ENCODE measurements at regions not wholly inside any gene's neighbourhood (a gene's known extent, or its start where the extent isn't known, plus 50 kb on each side); places are given as distances from the start of the nearest gene placed in this dataset.

GRCh38 chr2:44836174-44836573 is 105.3 kb upstream of the SIX3 start:
- no peaks in the 10 kb centered on the region for H3K4me1 ChIP-seq
- intact Hi-C loops (cut with DNase I) = no loop called here
- no peak overlapping the region for H3K27ac ChIP-seq
- no peak for TF ChIP-seq CTCF (IDR thresholded peaks at IDR 0.05)
- no peaks in the 10 kb centered on the region for H3K36me3 ChIP-seq
- no peaks in the 10 kb centered on the region for H3K27me3 ChIP-seq
- DNase-seq = no peak
- no peak overlapping the region for H3K4me3 ChIP-seq
- H3K9me3 ChIP-seq = no peaks in the 10 kb centered on the region
- no peak overlapping the region for H3K9ac ChIP-seq (ENCODE audit: low read depth in 2 of 2, low read length in 2 of 2)

GRCh38 chr2:44836916-44837315 is 104.6 kb upstream of the SIX3 start:
- TF ChIP-seq CTCF (IDR thresholded peaks at IDR 0.05) = no peak
- no peaks in the 10 kb centered on the region for H3K27me3 ChIP-seq
- H3K4me1 ChIP-seq = no peaks in the 10 kb centered on the region
- no peak for DNase-seq
- no peak overlapping the region for H3K27ac ChIP-seq
- no peaks in the 10 kb centered on the region for H3K36me3 ChIP-seq
- H3K4me3 ChIP-seq = no peak overlapping the region
- intact Hi-C loops (cut with DNase I) = no loop called here
- H3K9ac ChIP-seq (ENCODE audit: low read depth in 2 of 2, low read length in 2 of 2) = no peak overlapping the region
- no peaks in the 10 kb centered on the region for H3K9me3 ChIP-seq

GRCh38 chr2:44838116-44838790 is 103.2 kb upstream of the SIX3 start:
- peak; percentile 8 for DNase-seq
- Histone ChIP-seq H3K9me3 (no peaks in the 10 kb centered on the region), H3K27ac (no peak overlapping the region), H3K36me3 (no peaks in the 10 kb centered on the region), H3K4me1 (no peaks in the 10 kb centered on the region), H3K4me3 (no peak overlapping the region), H3K9ac (ENCODE audit: low read depth in 2 of 2, low read length in 2 of 2) (no peak overlapping the region), H3K27me3 (no peaks in the 10 kb centered on the region)
- TF ChIP-seq CTCF (IDR thresholded peaks at IDR 0.05) = no peak
- intact Hi-C loops (cut with DNase I) = no loop called here

GRCh38 chr2:44839370-44839769 is 102.1 kb upstream of the SIX3 start:
- peak; percentile 3 for DNase-seq
- H3K36me3 ChIP-seq = no peaks in the 10 kb centered on the region
- no peak overlapping the region for H3K9ac ChIP-seq (ENCODE audit: low read depth in 2 of 2, low read length in 2 of 2)
- H3K27me3 ChIP-seq = no peaks in the 10 kb centered on the region
- H3K27ac ChIP-seq = no peak overlapping the region
- no peak for TF ChIP-seq CTCF (IDR thresholded peaks at IDR 0.05)
- H3K9me3 ChIP-seq = no peaks in the 10 kb centered on the region
- H3K4me1 ChIP-seq = no peaks in the 10 kb centered on the region
- intact Hi-C loops (cut with DNase I) = no loop called here
- no peak overlapping the region for H3K4me3 ChIP-seq

GRCh38 chr2:44839771-44840502 is 101.6 kb upstream of the SIX3 start:
- Histone ChIP-seq H3K27ac (no peak overlapping the region), H3K4me1 (no peaks in the 10 kb centered on the region), H3K36me3 (no peaks in the 10 kb centered on the region), H3K27me3 (no peaks in the 10 kb centered on the region), H3K4me3 (no peak overlapping the region), H3K9me3 (no peaks in the 10 kb centered on the region), H3K9ac (ENCODE audit: low read depth in 2 of 2, low read length in 2 of 2) (no peak overlapping the region)
- DNase-seq = no peak
- no peak for TF ChIP-seq CTCF (IDR thresholded peaks at IDR 0.05)
- intact Hi-C loops (cut with DNase I) = no loop called here
